ENCODE measurements at regions not wholly inside any gene's neighbourhood (a gene's known extent, or its start where the extent isn't known, plus 50 kb on each side); places are given as distances from the start of the nearest gene placed in this dataset.
"Not testable (repeated sequence)": the region's sequence is repeated elsewhere in the genome, so short reads cannot be mapped to it uniquely, and the experiment has no call there.

GRCh38 chr12:107857191-107857590 is 82.7 kb downstream of the ASCL4 start:
- TF ChIP-seq POLR2A (IDR thresholded peaks at IDR 0.05; ENCODE audit: low read length) = no peak
- no peak for TF ChIP-seq GATA1 (IDR thresholded peaks at IDR 0.05; ENCODE audit: low read depth, low read length)
- no peak for DNase-seq

GRCh38 chr12:107859367-107859766 is 84.9 kb downstream of the ASCL4 start:
- DNase-seq = no peak
- TF ChIP-seq GATA1 (IDR thresholded peaks at IDR 0.05; ENCODE audit: low read depth, low read length) = no peak
- TF ChIP-seq POLR2A (IDR thresholded peaks at IDR 0.05; ENCODE audit: low read length) = no peak

- DNase-seq = no peak
- no peak for TF ChIP-seq POLR2A (IDR thresholded peaks at IDR 0.05; ENCODE audit: low read length)
- no peak for TF ChIP-seq GATA1 (IDR thresholded peaks at IDR 0.05; ENCODE audit: low read depth, low read length)
Measured at GRCh38 chr12:107864235-107864634, 89.7 kb downstream of the ASCL4 start.

GRCh38 chr12:107864727-107865126 is 90.2 kb downstream of the ASCL4 start:
- DNase-seq = not testable (repeated sequence)

GRCh38 chr12:107873223-107873622 is 98.7 kb downstream of the ASCL4 start:
- DNase-seq = no peak
- TF ChIP-seq GATA1 (IDR thresholded peaks at IDR 0.05; ENCODE audit: low read depth, low read length) (no peak), POLR2A (IDR thresholded peaks at IDR 0.05; ENCODE audit: low read length) (no peak)

GRCh38 chr12:107875786-107876185 is 101.3 kb downstream of the ASCL4 start:
- DNase-seq = no peak
- TF ChIP-seq POLR2A (IDR thresholded peaks at IDR 0.05; ENCODE audit: low read length) (no peak), GATA1 (IDR thresholded peaks at IDR 0.05; ENCODE audit: low read depth, low read length) (no peak)

- peak; percentile 53 to 73 for DNase-seq
- no peak for TF ChIP-seq GATA1 (IDR thresholded peaks at IDR 0.05; ENCODE audit: low read depth, low read length)
- TF ChIP-seq POLR2A (IDR thresholded peaks at IDR 0.05; ENCODE audit: low read length) = no peak
Measured at GRCh38 chr12:107884769-107885694, 110.5 kb downstream of the ASCL4 start.

GRCh38 chr12:107888789-107889188 is 114.3 kb downstream of the ASCL4 start:
- DNase-seq = no peak
- TF ChIP-seq POLR2A (IDR thresholded peaks at IDR 0.05; ENCODE audit: low read length) (no peak), GATA1 (IDR thresholded peaks at IDR 0.05; ENCODE audit: low read depth, low read length) (no peak)

GRCh38 chr12:107891967-107892366 is 117.5 kb downstream of the ASCL4 start:
- peak; percentile 35 to 48 for DNase-seq
- TF ChIP-seq POLR2A (IDR thresholded peaks at IDR 0.05; ENCODE audit: low read length) = no peak
- no peak for TF ChIP-seq GATA1 (IDR thresholded peaks at IDR 0.05; ENCODE audit: low read depth, low read length)

GRCh38 chr12:107894589-107894988 is 120.1 kb downstream of the ASCL4 start:
- no peak for DNase-seq
- TF ChIP-seq POLR2A (IDR thresholded peaks at IDR 0.05; ENCODE audit: low read length) (no peak), GATA1 (IDR thresholded peaks at IDR 0.05; ENCODE audit: low read depth, low read length) (no peak)

GRCh38 chr12:107895966-107896365 is 121.5 kb downstream of the ASCL4 start:
- TF ChIP-seq POLR2A (IDR thresholded peaks at IDR 0.05; ENCODE audit: low read length) = no peak
- TF ChIP-seq GATA1 (IDR thresholded peaks at IDR 0.05; ENCODE audit: low read depth, low read length) = no peak
- DNase-seq = no peak

GRCh38 chr12:107900588-107900987 is 126.1 kb downstream of the ASCL4 start:
- no peak for DNase-seq
- TF ChIP-seq GATA1 (IDR thresholded peaks at IDR 0.05; ENCODE audit: low read depth, low read length) (no peak), POLR2A (IDR thresholded peaks at IDR 0.05; ENCODE audit: low read length) (no peak)

- DNase-seq = peak; percentile 71
- TF ChIP-seq GATA1 (IDR thresholded peaks at IDR 0.05; ENCODE audit: low read depth, low read length) (no peak), POLR2A (IDR thresholded peaks at IDR 0.05; ENCODE audit: low read length) (no peak)
Measured at GRCh38 chr12:107903341-107904061, 129.0 kb downstream of the ASCL4 start.

- no peak for DNase-seq
- TF ChIP-seq POLR2A (IDR thresholded peaks at IDR 0.05; ENCODE audit: low read length) (no peak), GATA1 (IDR thresholded peaks at IDR 0.05; ENCODE audit: low read depth, low read length) (no peak)
Measured at GRCh38 chr12:107906707-107907106, 132.2 kb downstream of the ASCL4 start.
